Natural killer cell (primary cell): ENCODE measurements at regions not wholly inside any gene's neighbourhood (a gene's known extent, or its start where the extent isn't known, plus 50 kb on each side); places are given as distances from the start of the nearest gene placed in this dataset.
A peak's percentile ranks its signal among the peaks of the same experiment; 100 is the strongest.

Experiments
- ATAC-seq, 3 donors: fragments of 150-1000 bp in 2 of 3; fragments of 200-7000 bp in 1 of 3; cut with Tn5 transposase; 1 replicate in 1 of 3; 2 replicates in 2 of 3; pipeline ENCODE4 v1.10.0; 2021; ENCODE audit warnings: mild to moderate bottlenecking in 2 of 3, moderate library complexity in 2 of 3
- DNase-seq, 2 donors: peaks; one replicate each; pipeline versions ENCODE4 v3.0.0 to v3.0.0-alpha.2; 2013 to 2021; ENCODE audit warnings: mixed read lengths in 1 of 2
- H3K27ac ChIP-seq: one replicate; pipeline ENCODE4 v1.5.1; 2013; ENCODE audit warnings: mild to moderate bottlenecking, low read length
- H3K27me3 ChIP-seq: one replicate; pipeline ENCODE4 v1.6.1; 2013; ENCODE audit warnings: low read length; ENCODE audit not compliant: control insufficient read depth, insufficient read depth
- H3K36me3 ChIP-seq: one replicate; pipeline ENCODE4 v1.6.1; 2013; ENCODE audit warnings: low read length; ENCODE audit not compliant: control insufficient read depth, insufficient read depth
- H3K4me1 ChIP-seq: one replicate; pipeline ENCODE4 v1.6.1; 2013; ENCODE audit warnings: low read length; ENCODE audit not compliant: control insufficient read depth, insufficient read depth
- H3K4me3 ChIP-seq: one replicate; pipeline ENCODE4 v1.5.1; 2013; ENCODE audit warnings: low read length
- H3K9me3 ChIP-seq: one replicate; pipeline ENCODE4 v1.6.1; 2013; ENCODE audit warnings: low read length; ENCODE audit not compliant: control insufficient read depth, insufficient read depth
- H3K27ac Mint-ChIP-seq, 2 donors: one replicate each; pipeline ENCODE4 v1.8.0; 2022; ENCODE audit warnings: mild to moderate bottlenecking in 2 of 2, mixed read lengths in 2 of 2, moderate library complexity in 1 of 2
- H3K27me3 Mint-ChIP-seq, 2 donors: one replicate each; pipeline ENCODE4 v1.8.0; 2022; ENCODE audit warnings: low read depth in 2 of 2, mixed read lengths in 2 of 2
- H3K36me3 Mint-ChIP-seq: one replicate; pipeline ENCODE4 v1.8.0; 2022; ENCODE audit warnings: mixed read lengths
- H3K4me1 Mint-ChIP-seq, 2 donors: one replicate each; pipeline ENCODE4 v1.8.0; 2022; ENCODE audit warnings: mixed read lengths in 2 of 2
- H3K4me3 Mint-ChIP-seq: one replicate; pipeline ENCODE4 v1.8.0; 2022; ENCODE audit warnings: mild to moderate bottlenecking, moderate library complexity, mixed read lengths
- H3K9me3 Mint-ChIP-seq, 2 donors: one replicate each; pipeline ENCODE4 v1.8.0; 2022; ENCODE audit warnings: mixed read lengths in 2 of 2
- WGBS: methylation state at CpG from one replicate; pipeline ENCODE4 v1.1.7; 2013; ENCODE audit warnings: missing lambda C conversion rate; ENCODE audit not compliant: insufficient coverage; 5-methylcytosine and 5-hydroxymethylcytosine counted together
- intact Hi-C: fragments of 100-400 bp; cut with micrococcal nuclease; formaldehyde crosslinking; loops from one replicate; pipeline ENCODE4 v1.14.2; 2022
- TF ChIP-seq, protein P1 (sequence below): fragments of 200-600 bp; IDR thresholded peaks from one replicate; pipeline ENCODE4 v1.8.0; 2022; ENCODE audit warnings: antibody characterized with exemption

DNA sequence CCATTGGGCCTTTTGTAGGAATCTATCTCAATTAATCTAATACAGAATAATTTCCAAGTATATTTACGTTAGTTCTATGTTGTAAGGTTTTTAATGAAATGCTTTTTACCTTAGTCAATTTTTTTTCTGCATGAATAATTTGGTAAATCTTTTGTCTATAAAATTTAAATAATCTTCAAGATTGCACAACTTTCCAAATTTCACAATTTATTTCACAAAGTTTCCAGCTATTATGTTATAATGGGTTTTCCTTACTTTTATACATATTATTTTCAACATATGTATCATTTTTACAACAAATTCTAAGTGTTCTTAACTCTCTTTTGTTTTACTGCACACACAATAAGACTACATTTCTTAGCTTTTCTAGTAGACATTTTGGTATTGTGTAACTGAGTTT lies 470.7 kb downstream of the ETV1 start:
- Mint-ChIP-seq H3K27me3 (no peaks in the 10 kb centered on the region), H3K4me3 (no peak overlapping the region), H3K4me1 (no peaks in the 10 kb centered on the region), H3K9me3 (peaks cover 0 to 7% of the 10 kb centered on the region in 2 donors), H3K27ac (no peak overlapping the region), H3K36me3 (no peaks in the 10 kb centered on the region)
- TF ChIP-seq, protein P1, sequence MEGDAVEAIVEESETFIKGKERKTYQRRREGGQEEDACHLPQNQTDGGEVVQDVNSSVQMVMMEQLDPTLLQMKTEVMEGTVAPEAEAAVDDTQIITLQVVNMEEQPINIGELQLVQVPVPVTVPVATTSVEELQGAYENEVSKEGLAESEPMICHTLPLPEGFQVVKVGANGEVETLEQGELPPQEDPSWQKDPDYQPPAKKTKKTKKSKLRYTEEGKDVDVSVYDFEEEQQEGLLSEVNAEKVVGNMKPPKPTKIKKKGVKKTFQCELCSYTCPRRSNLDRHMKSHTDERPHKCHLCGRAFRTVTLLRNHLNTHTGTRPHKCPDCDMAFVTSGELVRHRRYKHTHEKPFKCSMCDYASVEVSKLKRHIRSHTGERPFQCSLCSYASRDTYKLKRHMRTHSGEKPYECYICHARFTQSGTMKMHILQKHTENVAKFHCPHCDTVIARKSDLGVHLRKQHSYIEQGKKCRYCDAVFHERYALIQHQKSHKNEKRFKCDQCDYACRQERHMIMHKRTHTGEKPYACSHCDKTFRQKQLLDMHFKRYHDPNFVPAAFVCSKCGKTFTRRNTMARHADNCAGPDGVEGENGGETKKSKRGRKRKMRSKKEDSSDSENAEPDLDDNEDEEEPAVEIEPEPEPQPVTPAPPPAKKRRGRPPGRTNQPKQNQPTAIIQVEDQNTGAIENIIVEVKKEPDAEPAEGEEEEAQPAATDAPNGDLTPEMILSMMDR = no peak
- DNase-seq = no peak
- Histone ChIP-seq H3K27me3 (no peaks in the 10 kb centered on the region), H3K27ac (no peak overlapping the region), H3K4me1 (no peaks in the 10 kb centered on the region), H3K4me3 (no peak overlapping the region), H3K36me3 (no peaks in the 10 kb centered on the region), H3K9me3 (no peaks in the 10 kb centered on the region)
- no CpG with 5 or more reads among the region's 1 CpG for WGBS
- intact Hi-C loops = no loop called here
- no peak for ATAC-seq

DNA sequence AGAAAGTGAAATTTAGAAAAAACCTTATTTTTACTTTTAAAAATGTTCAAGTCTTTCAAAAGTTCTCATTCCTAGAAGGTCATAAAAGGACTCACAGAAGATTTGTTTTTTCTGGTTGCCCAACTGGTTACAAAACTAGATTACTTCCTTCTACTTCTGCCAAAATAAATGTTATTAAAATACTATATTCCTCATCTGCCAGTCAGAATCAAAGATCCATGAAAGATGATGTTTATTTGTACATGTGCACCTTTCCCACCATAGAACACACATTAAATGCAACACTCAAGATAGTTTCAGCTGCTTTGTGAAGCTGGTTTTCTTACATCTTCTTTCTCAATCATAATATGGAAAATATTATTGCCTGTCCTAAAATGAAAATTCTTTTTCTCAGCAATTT lies 465.4 kb downstream of the ETV1 start:
- ATAC-seq (no peak), DNase-seq (no peak)
- intact Hi-C loops = no loop called here
- no peaks in the 10 kb centered on the region for H3K4me1 Mint-ChIP-seq
- H3K27me3 ChIP-seq = no peaks in the 10 kb centered on the region
- no peaks in the 10 kb centered on the region for H3K9me3 Mint-ChIP-seq
- no peak overlapping the region for H3K27ac ChIP-seq
- H3K36me3 ChIP-seq = no peaks in the 10 kb centered on the region
- no peak overlapping the region for H3K4me3 ChIP-seq
- no peaks in the 10 kb centered on the region for H3K9me3 ChIP-seq
- H3K27ac Mint-ChIP-seq = no peak overlapping the region
- no peaks in the 10 kb centered on the region for H3K36me3 Mint-ChIP-seq
- no peaks in the 10 kb centered on the region for H3K27me3 Mint-ChIP-seq
- no peaks in the 10 kb centered on the region for H3K4me1 ChIP-seq
- H3K4me3 Mint-ChIP-seq = no peak overlapping the region
- TF ChIP-seq, protein P1 = no peak

DNA sequence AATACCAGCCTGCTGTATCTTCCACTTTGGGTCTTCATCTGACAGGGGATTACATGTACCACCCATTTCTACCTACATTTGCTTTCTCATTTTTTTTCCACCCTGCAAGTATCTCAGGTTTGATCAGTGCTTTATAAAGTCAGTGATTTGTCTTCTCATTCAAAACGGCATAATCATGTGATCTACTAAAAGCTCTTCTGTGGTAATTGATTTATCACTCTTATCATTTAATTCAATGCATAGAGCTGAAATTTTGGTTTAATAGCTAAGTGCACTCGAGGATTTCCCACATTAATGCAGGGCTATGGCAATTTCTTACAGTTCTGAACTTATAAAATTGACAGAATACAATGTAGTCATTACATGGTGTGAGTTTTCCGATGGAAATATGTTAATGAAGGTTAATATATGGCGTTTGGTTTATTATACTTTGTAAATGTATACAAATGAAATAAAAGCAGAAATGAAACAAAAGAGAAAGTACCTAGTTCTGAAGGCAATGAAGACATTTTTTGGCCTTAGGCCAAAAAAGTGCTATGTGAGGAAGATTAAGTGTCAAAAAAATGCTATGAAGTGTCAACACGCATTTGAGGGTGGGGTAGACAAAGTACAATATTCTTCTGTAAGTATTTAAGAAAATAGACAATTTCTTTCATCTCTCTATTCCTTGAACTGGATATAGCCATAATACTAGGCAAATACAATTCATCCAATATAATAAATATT lies 457.3 kb downstream of the ETV1 start:
- no peak overlapping the region for H3K4me3 ChIP-seq
- intact Hi-C loops = no loop called here
- TF ChIP-seq, protein P1 = no peak
- H3K27me3 ChIP-seq = no peaks in the 10 kb centered on the region
- H3K27ac ChIP-seq = no peak overlapping the region
- Mint-ChIP-seq H3K4me3 (no peak overlapping the region), H3K36me3 (no peaks in the 10 kb centered on the region), H3K27me3 (no peaks in the 10 kb centered on the region), H3K9me3 (peaks cover 0 to 2% of the 10 kb centered on the region in 2 donors), H3K27ac (no peak overlapping the region), H3K4me1 (no peaks in the 10 kb centered on the region)
- ATAC-seq = no peak
- H3K36me3 ChIP-seq = no peaks in the 10 kb centered on the region
- H3K4me1 ChIP-seq = no peaks in the 10 kb centered on the region
- DNase-seq = peak in 1 of 2 donors; percentile 19
- no peaks in the 10 kb centered on the region for H3K9me3 ChIP-seq
- whole genome bisulfite sequencing = 54% methylated on average over 2 of the region's 5 CpGs

DNA sequence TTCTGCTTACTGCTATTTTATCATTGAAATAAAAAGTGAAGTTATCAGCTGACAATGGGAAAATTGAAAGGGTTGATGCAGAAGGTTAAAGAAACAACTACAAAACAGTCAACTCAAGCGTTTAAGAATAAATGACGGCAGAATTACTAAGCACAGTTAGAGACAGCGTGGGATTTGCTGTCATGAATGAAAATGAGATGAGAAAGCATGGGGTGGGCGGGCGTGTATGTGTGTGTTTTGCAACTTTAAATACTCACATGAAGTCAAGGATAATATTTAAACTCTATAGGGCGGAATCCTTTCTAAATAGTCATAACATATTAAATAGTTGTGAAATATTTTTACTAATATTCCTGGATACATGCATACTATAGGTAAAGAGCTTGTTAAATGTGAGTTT lies 450.8 kb downstream of the ETV1 start:
- no peaks in the 10 kb centered on the region for H3K4me1 ChIP-seq
- no peak for DNase-seq
- 100% methylated on average over 1 of the region's 6 CpGs for WGBS
- H3K9me3 ChIP-seq = no peaks in the 10 kb centered on the region
- no peaks in the 10 kb centered on the region for H3K27me3 ChIP-seq
- intact Hi-C loops = no loop called here
- H3K9me3 Mint-ChIP-seq = peaks cover 5 to 9% of the 10 kb centered on the region in 2 donors
- H3K4me3 ChIP-seq = no peak overlapping the region
- no peaks in the 10 kb centered on the region for H3K27me3 Mint-ChIP-seq
- no peaks in the 10 kb centered on the region for H3K36me3 Mint-ChIP-seq
- H3K4me3 Mint-ChIP-seq = no peak overlapping the region
- no peak overlapping the region for H3K27ac ChIP-seq
- H3K27ac Mint-ChIP-seq = no peak overlapping the region
- no peak for ATAC-seq
- TF ChIP-seq, protein P1 = no peak
- H3K4me1 Mint-ChIP-seq = no peaks in the 10 kb centered on the region
- no peaks in the 10 kb centered on the region for H3K36me3 ChIP-seq
